CD4-positive, alpha-beta T cell treated with Interleukin-6 for 4 hours (primary cell): ENCODE measurements at regions not wholly inside any gene's neighbourhood (a gene's known extent, or its start where the extent isn't known, plus 50 kb on each side); places are given as distances from the start of the nearest gene placed in this dataset.

Experiments
- DNase-seq: peaks from one replicate; pipeline ENCODE4 v3.0.0-alpha.2; 2020; ENCODE audit warnings: mixed read lengths

DNA sequence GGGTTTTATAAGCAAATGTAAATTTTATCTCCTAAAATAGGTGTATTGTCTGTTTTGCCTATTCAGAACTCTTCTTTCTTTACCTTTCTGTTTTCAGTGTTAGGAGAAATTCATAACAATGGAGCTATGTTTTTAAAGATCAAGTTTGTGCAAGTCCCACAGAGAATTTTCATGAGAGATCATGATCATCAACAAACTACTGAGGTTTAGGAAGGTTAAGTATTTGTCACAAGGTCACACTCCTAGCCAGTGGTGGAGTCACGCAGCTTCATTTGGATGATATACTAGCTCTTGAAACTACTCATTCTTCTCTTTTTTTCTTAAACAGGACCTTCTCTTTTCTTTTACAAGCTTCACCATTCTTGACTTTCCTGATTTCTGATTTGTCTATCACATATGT is 892.6 kb upstream of the FRG1 start:
- DNase-seq = no peak

DNA sequence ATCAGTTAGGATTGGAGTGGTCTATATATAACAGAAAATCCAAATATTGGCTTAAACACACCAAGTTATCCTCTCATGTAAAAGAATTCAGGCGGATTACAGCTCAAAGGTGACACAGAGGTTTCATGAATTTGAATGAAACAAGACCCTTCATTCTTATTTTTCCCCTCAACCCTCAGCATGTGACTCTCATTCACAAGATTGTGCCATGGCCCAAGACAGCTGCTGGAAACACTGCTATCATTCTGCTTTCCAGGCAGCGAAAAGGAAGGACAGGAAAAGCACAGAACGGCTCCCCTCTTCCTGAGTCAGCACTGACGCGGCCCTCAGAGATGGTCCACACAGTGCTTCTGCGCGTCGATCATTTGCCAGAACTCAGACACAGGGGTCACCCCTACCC is 891.0 kb upstream of the FRG1 start:
- no peak for DNase-seq

- DNase-seq = no peak
Observed at GRCh38 chr4:189050643-189051042, 890.0 kb upstream of the FRG1 start.

GRCh38 chr4:189053621-189054020 is 887.1 kb upstream of the FRG1 start:
- no peak for DNase-seq

GRCh38 chr4:189060104-189060503 is 880.6 kb upstream of the FRG1 start:
- no peak for DNase-seq

GRCh38 chr4:189062047-189062820 is 878.4 kb upstream of the FRG1 start:
- no peak for DNase-seq

DNA sequence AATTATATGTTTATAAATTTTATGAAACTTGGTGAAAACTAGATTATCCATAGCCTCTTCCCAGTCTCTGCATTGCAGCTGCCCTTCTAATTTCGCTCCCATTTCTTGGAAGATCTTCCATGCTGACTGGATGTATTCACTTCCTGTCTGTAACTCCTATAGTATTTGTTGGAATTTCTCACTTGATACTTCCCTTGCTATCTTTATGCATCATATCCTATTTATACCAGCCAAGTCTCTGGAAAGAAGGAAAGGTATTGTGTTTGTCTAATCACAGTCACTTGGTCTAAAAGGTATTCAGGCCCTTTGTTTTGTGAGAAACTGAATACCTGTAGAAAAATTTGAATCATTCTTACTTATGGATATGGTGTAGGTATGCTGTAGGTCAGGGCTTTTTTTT is 870.9 kb upstream of the FRG1 start:
- DNase-seq = no peak

DNA sequence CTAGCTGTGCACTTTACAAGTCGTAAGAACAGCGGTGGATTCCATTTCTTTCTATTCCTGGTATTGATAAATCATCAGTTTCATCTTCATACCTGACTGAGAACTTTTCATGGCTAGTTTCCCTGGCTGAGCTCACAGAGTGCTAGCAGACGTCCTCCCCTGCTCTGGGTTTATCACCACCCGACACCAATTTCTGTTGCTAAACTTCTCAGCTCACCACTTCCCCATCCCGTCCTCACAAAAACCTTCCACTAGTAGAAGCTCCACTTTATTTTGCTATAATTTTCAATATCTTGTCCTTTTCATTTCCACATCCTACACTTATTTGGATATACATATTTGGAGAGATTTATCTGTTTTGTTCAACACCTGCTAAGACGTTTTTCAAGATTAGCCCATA is 869.4 kb upstream of the FRG1 start:
- DNase-seq = no peak

DNA sequence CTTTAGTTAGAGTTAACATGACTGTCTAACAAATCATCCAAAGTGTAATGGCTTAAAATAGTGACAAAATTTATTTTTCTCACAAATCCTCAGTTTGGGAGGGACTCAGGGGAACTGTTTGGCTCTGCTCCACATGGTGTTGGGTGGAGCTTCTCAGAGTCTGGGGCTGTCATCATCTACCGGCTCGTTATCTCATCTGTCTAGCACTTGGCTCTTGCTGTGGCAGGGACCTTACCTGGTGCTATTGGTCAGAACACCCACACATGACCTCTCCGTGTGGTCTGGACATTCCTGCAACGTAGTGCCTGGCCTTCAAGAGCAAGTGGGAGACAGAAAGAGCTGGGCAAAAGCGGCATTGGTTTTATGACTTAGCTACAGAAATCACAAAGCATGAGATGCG is 866.9 kb upstream of the FRG1 start:
- DNase-seq = no peak

DNA sequence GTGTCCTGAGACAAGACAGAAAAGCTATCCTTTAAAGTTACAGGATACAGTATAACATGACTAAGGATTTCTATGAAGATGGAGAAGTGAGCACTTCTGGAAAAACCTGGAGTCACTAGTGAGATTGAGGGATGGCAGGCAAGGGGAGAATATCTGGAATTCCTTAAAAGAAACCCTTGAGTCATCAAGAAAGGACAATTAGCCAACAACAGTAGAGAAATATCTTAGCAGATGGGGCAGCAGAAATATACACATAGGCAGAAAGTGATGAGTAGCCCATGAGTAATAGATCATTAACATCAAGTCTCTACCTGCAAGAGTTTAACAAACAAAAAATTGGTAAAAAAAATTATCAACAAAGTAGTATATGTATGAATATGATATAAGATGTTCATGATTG is 858.8 kb upstream of the FRG1 start:
- DNase-seq = no peak

- DNase-seq = no peak
Observed at GRCh38 chr4:189083769-189084168, 856.9 kb upstream of the FRG1 start.

- no peak for DNase-seq
Observed at GRCh38 chr4:189084671-189085070, 856.0 kb upstream of the FRG1 start.

GRCh38 chr4:189087971-189088370 is 852.7 kb upstream of the FRG1 start:
- DNase-seq = no peak

- no peak for DNase-seq
Observed at GRCh38 chr4:189088780-189089179, 851.9 kb upstream of the FRG1 start.

- no peak for DNase-seq
Observed at GRCh38 chr4:189090174-189090814, 850.4 kb upstream of the FRG1 start.

DNA sequence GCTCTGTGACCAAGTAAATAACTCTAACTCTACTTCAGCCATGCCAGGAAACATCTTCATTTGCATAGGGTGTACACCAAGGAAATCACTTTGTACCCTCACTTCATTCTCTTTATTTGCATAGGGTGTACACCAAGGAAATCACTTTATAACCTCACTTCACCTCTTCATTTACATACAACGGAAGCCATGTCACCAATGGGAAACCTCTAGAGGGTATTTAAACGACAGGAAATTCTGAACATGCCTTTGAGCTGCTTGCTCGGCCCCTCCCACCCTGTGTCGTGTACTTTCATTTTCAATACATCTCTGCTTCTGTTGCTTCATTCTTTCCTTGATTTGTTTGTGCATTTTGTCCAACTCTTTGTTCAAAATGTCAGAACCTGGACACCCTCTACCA is 848.1 kb upstream of the FRG1 start:
- no peak for DNase-seq

DNA sequence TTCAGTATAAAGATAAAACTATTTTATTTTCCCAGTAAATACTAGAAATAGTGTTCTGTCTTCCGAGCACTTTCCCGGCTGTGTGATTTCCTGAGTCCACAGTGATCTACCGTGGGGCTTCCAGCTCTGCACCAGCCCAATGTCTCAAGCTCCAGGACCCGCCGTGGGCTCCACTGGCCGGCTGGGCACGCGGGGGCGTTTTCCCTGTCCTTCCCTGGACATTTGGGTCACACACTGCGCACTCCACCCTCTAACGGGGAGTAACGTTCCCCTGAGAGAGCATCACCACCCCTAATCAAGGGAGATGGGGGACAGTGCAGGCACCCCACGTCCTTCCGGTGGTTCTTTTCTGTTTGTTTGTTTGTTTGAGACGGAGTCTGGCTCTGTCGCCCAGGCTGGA is 844.6 kb upstream of the FRG1 start:
- DNase-seq = no peak

DNA sequence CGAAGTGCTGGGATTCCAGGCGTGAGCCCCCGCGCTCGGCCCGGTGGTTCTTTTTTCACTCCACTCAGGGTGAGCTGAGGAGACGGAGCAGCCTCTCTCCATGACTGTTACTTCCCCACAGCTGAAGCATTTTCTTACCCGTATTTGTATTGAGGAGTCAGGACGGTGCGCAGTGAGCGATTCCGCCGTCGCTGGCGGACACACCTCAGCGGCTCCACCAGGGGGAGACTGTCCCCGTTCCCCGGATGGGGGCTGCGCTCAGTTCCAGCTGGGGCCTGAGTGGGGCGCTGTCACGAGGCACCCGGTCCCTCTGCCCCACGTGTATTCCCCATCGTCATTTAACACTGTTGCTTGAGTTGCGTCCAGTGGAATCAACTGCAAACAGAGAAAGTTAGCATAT is 844.0 kb upstream of the FRG1 start:
- no peak for DNase-seq

DNA sequence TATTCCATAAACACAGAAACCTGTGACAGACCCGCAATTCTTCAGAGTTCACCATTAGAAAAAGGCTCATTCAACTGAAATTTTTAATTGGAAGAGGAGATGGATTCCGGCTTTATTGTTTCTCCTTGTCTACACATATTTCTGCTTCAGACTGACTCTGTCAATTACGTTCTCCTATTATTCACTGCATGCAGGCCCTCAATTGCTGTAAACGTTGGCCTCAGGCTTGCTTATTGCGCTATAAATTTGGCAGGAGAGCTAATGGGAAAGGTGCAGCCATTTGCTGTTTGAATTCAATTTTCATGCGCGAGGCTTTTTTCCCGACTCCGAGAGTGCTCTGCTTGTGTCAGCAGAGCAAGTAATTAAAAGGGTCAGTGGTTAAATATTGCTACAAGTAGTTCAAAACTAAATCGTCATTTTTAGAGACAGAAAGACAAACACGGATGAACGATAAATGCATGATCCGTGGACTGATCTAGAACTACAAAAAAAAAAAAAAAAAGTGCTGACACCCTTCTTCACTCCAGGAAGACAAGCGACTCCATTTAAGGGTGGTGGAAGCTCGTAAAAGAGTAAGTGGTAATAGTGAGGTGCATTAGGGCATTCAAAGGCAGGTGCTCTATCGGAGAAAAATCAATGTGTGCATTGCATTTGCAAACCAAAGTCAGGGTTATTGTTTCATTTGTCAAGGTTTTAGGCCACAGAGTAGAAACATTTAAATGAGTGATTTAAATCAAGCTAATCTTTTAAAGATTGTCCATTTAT is 841.6 kb upstream of the FRG1 start:
- DNase-seq = no peak

DNA sequence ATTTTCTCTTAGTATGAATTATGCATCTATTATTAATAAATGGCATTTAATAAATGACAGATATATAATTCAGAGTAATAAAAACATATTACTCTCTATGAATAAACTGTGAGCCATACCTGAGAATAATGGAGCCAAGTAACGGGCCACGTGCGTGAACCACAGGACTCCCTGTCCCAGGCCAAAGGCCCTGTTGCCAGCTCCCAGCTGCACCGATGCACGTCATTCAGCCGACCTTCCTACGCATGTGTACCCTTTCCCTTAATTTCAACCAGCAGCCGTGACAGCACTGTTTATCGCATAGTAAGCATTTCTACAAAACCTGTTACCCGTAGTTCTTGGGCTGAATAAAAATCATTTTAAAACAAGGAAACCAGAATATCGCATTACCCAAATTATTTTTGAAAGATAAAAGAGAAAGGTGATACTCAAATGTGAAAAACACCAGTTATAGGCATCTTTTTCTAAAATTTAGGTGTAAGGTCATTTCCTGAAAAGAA is 827.2 kb upstream of the FRG1 start:
- no peak for DNase-seq

- DNase-seq = no peak
Observed at GRCh38 chr4:189117426-189117825, 823.2 kb upstream of the FRG1 start.

- DNase-seq = no peak
Observed at GRCh38 chr4:189121336-189121735, 819.3 kb upstream of the FRG1 start.

GRCh38 chr4:189124149-189124758 is 816.4 kb upstream of the FRG1 start:
- no peak for DNase-seq
